Mammary epithelial cell (primary cell): ENCODE measurements at regions not wholly inside any gene's neighbourhood (a gene's known extent, or its start where the extent isn't known, plus 50 kb on each side); places are given as distances from the start of the nearest gene placed in this dataset.

Source experiments
- EZH2 ChIP-seq: IDR thresholded peaks from 2 replicates; pipeline ENCODE4 v1.6.1; 2012; ENCODE audit warnings: low read length, inconsistent platforms, borderline replicate concordance
- TF ChIP-seq, protein P1 (sequence below), 2 donors: IDR thresholded peaks in 1 of 2; conservative IDR thresholded peaks in 1 of 2; 2 replicates each; pipeline ENCODE4 v1.5.1; 2011 to 2012; ENCODE audit warnings: inconsistent platforms in 2 of 2, low read length in 2 of 2, mild to moderate bottlenecking in 2 of 2, control low read depth in 1 of 2, low read depth in 1 of 2; ENCODE audit not compliant: insufficient read depth in 1 of 2; ENCODE audit errors: extremely low read depth in 1 of 2

DNA sequence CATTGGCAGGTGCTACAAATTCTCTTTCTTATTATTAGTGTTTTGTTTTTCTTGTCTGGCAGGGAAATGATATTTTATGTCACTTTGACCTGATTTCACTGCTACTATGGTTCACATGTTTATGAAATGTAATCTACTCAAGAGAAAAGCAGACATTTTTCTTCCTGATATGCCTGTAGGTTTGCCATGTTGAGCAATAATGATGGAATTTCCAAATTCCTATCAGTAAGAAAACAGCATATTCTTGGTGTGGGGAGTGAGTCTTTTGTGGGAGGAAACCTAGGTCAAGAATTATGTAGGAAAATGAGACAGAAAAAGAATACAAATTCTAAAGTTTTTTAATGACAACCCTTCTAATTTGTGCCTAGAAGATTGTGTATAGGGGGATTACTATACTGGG, 356.4 kb downstream of the SLC4A3 start:
- TF ChIP-seq, protein P1, sequence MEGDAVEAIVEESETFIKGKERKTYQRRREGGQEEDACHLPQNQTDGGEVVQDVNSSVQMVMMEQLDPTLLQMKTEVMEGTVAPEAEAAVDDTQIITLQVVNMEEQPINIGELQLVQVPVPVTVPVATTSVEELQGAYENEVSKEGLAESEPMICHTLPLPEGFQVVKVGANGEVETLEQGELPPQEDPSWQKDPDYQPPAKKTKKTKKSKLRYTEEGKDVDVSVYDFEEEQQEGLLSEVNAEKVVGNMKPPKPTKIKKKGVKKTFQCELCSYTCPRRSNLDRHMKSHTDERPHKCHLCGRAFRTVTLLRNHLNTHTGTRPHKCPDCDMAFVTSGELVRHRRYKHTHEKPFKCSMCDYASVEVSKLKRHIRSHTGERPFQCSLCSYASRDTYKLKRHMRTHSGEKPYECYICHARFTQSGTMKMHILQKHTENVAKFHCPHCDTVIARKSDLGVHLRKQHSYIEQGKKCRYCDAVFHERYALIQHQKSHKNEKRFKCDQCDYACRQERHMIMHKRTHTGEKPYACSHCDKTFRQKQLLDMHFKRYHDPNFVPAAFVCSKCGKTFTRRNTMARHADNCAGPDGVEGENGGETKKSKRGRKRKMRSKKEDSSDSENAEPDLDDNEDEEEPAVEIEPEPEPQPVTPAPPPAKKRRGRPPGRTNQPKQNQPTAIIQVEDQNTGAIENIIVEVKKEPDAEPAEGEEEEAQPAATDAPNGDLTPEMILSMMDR (conservative IDR thresholded peaks at IDR 0.05 in 1 of 2, IDR thresholded peaks at IDR 0.05 in 1 of 2; ENCODE audit: extremely low read depth in 1 of 2, insufficient read depth in 1 of 2, low read depth in 1 of 2, low read length in 2 of 2), result no peak
- no peak for TF ChIP-seq EZH2
